Lower leg skin (tissue), 3 donors: ENCODE measurements at regions not wholly inside any gene's neighbourhood (a gene's known extent, or its start where the extent isn't known, plus 50 kb on each side); places are given as distances from the start of the nearest gene placed in this dataset.

Source experiments
- POLR2A ChIP-seq, 2 donors: fragments of 450-650 bp; IDR thresholded peaks; one replicate each; pipeline ENCODE4 v1.6.1; 2016 to 2017; ENCODE audit warnings: antibody characterized with exemption in 2 of 2, mild to moderate bottlenecking in 1 of 2, moderate library complexity in 1 of 2
- TF ChIP-seq, protein P1 (sequence below), 3 donors: fragments of 450-650 bp; IDR thresholded peaks; one replicate each; pipeline ENCODE4 v1.5.1; 2016; ENCODE audit warnings: antibody characterized with exemption in 3 of 3, mild to moderate bottlenecking in 3 of 3, moderate library complexity in 2 of 3

DNA sequence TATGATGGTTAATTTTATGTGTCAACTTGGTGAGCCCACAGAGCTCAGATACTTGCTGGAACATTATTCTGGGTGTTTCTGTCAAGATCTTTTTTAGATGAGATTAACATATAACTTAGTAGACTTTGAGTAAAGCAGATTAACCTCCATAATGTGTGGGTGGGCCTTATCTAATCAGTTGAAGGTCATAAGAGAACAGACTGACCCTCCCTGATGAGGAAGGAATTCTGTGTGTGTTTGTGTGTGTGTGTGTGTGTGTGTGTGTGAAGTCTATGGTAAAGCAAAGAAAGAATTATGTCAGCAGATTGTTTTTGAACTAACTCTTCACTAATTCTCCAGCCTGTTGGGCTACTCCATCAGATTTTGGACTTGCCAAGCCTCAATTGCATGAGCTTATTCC lies 232.2 kb upstream of the MEX3C start:
- TF ChIP-seq, protein P1, sequence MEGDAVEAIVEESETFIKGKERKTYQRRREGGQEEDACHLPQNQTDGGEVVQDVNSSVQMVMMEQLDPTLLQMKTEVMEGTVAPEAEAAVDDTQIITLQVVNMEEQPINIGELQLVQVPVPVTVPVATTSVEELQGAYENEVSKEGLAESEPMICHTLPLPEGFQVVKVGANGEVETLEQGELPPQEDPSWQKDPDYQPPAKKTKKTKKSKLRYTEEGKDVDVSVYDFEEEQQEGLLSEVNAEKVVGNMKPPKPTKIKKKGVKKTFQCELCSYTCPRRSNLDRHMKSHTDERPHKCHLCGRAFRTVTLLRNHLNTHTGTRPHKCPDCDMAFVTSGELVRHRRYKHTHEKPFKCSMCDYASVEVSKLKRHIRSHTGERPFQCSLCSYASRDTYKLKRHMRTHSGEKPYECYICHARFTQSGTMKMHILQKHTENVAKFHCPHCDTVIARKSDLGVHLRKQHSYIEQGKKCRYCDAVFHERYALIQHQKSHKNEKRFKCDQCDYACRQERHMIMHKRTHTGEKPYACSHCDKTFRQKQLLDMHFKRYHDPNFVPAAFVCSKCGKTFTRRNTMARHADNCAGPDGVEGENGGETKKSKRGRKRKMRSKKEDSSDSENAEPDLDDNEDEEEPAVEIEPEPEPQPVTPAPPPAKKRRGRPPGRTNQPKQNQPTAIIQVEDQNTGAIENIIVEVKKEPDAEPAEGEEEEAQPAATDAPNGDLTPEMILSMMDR (IDR thresholded peaks at IDR 0.05), result no peak
- TF ChIP-seq POLR2A (IDR thresholded peaks at IDR 0.05), result no peak
